MM.1S (cell line): ENCODE measurements at regions not wholly inside any gene's neighbourhood (a gene's known extent, or its start where the extent isn't known, plus 50 kb on each side); places are given as distances from the start of the nearest gene placed in this dataset.

Experiments
- CTCF ChIP-seq: fragments of 300-600 bp; sonication (generic); IDR thresholded peaks from 2 replicates; pipeline ENCODE4 v1.5.1; 2016; ENCODE audit warnings: antibody characterized with exemption, low read length, mixed read lengths
- EZH2 ChIP-seq: fragments of 300-600 bp; sonication (generic); optimal IDR thresholded peaks from 2 replicates; pipeline ENCODE3; 2017; ENCODE audit warnings: low read depth, mild to moderate bottlenecking, antibody characterized with exemption, low read length, mixed read lengths
- EZH2phosphoT487 ChIP-seq: fragments of 300-600 bp; sonication (generic); IDR thresholded peaks from 2 replicates; pipeline ENCODE4 v1.6.1; 2018; ENCODE audit warnings: antibody characterized with exemption, low read length

DNA sequence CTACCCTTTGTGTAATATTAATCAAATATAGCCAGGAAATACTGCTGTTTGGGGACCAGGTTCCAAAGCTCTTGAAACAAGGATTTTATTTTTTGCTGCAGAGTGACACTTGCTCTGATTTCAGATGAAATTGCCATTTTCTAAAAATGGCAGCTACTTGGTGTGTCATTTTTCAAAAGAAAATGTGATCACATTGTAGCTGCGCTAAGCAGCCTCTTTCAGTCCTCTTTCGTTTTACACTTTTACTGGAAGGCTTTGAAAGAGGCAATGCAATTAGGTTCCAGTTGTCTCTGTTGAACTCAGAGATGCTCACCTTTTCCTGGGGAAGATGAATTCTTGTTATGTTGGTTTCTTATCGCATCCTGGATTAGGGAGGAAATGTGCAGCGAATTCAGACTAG is 85.1 kb downstream of the CT47B1 start:
- TF ChIP-seq CTCF (no peak), EZH2 (no peak), EZH2phosphoT487 (no peak)
